Islet of Langerhans (tissue), 1 donor: ENCODE measurements at regions not wholly inside any gene's neighbourhood (a gene's known extent, or its start where the extent isn't known, plus 50 kb on each side); places are given as distances from the start of the nearest gene placed in this dataset.

Experiments used
- FAIRE-seq: peaks from one replicate; lab custom pipeline; 2011; peaks lifted over from hg19 to GRCh38; lab: Jason Lieb, UNC

DNA sequence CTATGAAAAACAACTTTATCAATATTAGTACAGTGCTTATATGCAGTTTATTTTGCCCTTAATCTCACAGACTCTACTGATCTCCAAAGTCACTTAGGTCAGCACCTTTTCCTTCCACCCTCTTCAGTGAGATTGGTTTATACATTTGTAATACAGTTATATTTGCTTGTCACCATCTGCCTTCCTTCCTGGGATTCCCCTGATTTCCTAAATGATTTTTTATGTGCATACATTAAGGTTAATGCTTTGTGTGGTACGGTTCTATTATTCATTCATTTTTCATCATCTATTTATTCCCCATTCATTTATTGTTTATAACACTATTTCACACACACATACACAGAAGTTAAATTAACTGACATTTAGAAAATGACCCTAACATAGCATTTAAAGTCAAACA is 419.8 kb upstream of the CDH11 start:
- no peak for FAIRE-seq

DNA sequence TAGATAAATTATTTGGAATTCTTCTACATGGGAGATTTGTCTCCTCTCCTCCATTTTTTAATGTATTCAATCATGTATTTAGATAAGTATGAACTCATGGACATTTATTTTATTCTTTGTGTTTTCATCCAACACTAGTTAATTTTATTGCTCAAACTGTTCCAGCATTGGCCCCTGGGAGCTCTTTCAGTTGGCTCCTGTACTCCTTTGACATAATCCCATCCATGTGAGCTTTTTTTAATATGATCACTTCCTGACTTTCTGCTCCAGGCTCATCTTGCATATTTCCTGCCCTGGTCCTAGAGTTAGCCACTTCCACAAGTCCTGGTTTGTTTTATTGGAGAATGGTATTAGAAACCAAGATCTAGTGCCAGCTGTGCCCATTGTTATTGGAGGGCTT is 419.0 kb upstream of the CDH11 start:
- no peak for FAIRE-seq

DNA sequence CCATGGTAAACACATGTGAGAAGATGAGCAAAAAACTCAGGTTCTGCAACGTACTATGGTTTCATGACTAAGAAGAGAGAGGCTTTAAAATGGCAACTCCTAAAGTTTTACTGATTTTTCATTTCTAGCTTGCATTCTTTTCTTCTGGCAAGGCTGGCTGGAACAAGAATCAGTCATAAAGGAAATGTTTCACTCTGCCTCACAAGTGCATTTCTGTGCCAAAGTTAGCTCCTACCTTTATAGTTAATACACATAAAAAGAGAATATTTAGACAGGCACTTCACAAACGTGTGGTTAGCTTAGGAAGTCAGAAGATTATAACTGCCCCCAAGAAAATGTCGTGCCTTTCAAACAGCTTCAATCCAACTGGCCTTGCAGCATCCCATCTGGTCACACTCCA is 417.1 kb upstream of the CDH11 start:
- FAIRE-seq, result no peak

DNA sequence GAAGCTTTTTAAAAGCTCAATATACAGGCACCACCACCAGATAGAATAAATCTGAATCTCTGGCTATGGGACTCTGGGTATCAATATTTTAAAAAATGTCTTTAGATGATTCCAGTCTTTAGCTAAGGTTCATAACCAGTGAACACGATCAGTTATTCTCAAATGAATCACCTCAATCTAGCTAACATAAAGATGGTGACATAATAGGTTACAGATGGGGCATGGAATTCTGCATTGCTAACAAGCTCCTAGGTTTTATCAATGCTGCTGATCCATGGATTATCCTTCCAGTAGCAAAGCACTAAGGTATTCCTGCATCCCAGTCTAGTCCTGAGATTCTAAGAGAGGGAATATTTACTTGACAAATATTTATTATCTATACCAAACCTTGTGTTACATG is 415.5 kb upstream of the CDH11 start:
- no peak for FAIRE-seq

DNA sequence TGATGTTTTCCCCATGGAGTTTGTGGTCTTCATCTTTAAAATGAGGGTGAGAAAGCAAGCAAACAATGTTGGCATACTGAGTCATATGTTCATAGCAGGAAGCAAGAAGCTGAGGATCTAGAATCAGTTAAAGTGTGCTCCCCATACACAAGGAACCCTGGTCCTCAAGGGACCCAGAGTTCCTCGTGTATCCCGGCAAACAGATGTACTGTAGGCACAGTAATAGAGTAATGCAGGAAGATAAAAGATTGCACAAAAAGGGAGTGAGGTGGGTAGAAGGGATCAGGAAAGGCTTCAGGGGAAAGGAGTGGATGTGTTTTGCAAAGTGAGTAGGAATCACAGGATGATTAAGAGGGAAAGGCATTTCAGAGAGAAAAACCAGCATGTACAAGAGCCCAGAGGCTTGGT is 412.3 kb upstream of the CDH11 start:
- FAIRE-seq, result no peak

DNA sequence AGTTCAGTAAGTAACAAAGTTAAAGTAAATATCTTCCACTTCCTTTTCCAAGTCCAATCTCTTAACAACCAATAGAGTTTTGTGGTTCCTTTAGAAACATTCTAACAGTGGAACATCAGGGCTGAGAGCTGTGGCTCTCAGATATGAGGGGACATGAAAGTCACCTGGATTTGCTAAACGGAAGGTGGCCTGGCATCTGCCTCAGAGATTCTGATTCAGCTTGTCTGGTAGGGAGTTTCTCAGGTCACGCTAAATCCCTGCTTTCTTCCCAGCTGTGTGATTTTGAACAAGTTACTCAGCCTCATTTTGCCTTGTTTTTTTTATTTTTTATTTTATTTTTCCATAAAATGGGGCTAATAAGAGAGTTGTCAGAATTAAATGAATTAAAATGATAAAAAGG is 411.0 kb upstream of the CDH11 start:
- no peak for FAIRE-seq

DNA sequence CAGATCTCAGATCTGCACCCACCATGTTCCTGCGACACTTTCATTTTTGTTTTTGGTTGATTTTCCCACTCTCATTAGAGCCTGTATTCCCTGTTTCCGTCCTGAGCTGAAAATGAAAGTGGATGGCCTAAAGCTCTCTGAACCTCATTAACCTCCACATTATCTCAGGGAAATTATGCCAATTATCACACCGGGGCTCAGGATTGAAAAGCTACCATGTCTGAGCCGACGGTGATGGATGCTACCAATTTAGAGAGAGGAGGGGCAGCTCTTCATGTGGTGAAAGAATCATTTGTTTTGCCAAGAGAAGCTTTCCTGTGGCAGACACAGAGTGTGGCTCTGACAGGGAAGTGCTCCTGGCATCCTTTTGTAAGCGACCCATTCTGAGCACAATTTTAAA is 410.4 kb upstream of the CDH11 start:
- FAIRE-seq, result no peak

DNA sequence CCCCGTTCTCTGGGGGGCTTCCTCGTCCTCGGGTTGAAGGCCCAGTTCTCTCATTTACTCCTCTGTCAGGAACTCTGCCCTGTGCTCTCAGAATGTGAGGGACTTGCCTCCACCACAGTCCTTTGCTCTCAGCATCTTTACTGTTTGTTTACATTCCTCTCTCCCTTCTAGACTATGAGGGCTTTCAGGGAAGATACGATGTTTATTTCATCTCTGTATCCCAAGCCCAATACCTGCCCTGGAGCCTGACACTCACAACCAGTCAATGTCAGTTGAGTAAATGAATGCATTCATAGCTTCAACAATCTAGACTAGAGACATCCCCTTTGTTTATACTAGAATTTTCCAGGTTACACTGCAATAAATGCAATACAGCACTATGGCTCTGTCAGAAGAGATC is 409.6 kb upstream of the CDH11 start:
- no peak for FAIRE-seq

DNA sequence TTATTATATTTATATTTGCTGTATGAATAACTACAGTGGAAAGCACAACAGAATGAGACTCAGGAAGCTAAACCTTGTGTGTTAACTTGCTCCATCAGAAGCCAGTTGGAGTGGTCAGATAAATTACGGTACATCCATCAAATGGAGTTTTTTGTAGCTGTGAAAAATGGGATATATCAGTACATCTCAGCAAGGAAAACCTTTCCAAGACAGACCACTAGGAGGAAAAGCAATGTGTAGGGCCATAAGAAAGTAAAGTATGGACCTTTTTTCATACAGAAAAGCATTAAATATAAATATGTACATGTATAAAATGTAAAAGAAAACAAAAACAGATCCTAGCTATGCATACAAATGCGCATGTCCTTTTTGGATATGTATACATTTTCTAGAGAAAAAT is 403.8 kb upstream of the CDH11 start:
- FAIRE-seq, result no peak

DNA sequence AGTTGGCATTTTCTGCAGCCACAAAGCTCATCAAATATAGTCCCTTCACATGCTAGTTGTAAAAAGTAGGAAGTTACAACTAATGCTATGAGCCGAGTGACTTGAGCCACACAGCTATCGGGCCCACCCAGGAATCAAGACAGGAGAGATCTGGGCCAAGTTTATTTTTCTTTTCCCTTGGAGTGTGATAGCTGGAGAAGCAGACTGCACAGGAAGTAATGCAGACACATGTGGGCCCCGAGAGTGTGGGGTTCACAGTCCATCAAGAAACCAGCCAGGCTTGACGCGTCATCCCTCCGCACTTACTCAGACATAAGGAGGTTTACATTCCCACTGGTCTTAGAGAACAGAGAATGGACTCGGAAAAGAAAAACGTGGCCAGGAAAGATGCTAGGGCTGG is 403.1 kb upstream of the CDH11 start:
- FAIRE-seq, result no peak

DNA sequence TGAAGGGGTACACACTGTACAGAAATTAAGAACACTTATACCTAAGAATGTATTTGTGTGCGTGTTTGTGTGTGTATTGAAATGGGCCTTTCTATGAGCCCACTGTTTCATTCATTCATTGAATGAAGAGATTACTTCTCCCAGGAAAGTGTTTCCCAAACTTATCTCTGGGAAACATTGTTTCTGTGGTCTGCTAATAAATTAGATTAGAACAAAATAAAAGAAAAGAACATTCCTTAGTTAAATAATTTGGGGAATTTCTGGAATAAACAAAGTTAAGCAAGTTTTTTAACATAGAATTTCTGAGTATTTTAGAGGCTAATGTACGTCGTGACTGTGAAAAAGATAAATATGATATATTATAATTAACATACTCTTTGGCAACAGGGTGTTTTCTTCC is 402.4 kb upstream of the CDH11 start:
- FAIRE-seq, result no peak

DNA sequence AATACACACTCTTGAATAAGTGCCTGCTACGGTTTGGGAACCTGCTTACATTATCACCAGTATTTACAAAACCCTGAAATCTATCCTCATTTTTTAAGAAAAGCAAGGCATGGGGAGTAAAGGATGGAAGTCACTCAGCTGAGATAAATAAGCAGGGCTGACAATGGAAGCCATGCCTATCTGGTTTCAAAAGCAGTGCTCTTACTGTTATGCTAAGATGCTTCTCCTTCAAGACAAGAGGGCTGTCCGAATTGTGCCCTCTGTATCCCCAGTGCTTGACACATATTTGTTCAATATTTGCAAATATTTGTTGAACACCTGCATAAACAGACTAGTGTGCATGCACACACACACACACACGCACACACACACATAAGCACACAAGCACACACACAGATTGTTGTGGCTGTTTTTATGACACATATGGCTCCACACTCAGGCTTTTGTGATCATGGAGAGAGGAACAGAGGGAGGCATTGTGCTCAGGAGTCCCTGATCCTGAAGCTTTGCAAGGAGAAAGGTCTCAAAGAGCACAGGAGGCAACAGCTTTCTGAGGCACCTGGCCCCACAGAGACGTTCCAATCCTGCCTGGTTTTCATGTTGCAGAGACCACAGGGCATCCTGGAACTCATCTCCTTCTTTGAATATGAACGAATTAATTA is 401.6 kb upstream of the CDH11 start:
- no peak for FAIRE-seq

DNA sequence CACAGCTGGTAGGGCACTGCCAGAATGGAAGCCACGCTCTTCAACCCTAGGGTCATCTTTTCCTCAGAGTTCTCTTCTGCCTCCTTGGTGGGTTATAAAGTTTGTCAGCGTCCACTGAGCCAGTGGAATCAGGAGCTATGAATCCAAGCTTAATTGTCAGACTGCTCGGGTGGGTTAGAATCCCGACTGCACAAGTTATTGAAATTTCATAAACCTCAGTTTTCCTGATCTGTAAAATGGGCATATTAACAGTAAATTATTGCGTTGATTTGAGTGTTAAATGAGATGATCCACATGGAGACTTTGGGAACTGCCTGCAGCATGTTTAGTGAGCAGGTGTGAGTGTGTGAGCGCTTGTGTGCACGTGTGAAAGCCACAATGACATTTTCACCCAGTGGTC is 400.5 kb upstream of the CDH11 start:
- no peak for FAIRE-seq

DNA sequence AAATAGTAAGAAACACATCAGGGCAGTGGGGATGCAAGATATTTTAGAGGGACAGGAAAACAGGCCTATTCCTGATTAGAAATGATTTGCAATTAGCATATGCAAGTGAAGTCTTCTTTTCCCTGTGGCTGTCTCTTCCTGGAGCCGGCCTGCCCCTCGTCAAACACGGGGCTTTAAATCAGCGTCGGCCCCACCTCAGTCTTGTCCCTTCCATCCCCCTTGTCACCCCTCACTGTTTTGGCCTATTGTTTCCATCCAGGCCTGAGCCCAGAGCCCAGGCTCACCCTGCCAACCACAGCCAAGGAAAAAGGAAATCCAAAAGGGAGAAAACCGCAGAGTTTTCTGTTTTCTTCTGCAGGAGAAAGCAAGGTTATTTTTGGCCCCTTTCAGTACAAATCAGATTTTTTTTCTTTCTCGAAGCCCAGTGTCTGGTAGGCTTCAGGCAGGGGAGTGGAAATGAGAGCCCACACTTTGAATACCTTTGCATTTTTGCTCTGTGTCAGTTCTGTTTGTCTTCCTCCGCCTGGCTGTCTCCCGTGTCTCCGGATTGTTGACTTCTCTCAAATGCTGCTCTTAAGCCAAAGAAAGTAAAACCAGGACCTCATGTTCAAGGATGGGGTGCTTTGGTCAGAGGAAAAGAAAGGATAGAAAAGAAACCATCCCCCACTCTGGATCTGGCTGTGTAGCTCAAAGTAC is 399.9 kb upstream of the CDH11 start:
- no peak for FAIRE-seq

DNA sequence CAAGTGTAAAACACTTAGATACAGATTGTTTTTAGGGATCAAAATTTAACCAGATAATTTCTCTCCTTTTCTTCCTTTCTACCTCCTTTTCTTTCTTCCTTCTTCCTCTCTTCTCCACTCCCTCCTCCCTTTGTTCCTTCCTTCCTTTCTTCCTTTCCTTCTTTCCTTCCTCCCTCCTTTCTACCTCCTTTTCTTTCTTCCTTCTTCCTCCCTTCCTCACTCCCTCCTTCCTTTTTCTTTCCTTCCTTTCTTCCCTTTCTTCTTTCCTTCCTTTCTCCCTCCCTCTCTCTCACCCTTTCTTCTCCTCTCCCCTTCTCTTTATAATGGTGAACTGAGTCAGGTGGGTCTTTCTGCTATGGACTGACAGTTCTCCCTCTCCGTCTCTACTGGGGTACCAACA is 397.5 kb upstream of the CDH11 start:
- FAIRE-seq, result no peak

DNA sequence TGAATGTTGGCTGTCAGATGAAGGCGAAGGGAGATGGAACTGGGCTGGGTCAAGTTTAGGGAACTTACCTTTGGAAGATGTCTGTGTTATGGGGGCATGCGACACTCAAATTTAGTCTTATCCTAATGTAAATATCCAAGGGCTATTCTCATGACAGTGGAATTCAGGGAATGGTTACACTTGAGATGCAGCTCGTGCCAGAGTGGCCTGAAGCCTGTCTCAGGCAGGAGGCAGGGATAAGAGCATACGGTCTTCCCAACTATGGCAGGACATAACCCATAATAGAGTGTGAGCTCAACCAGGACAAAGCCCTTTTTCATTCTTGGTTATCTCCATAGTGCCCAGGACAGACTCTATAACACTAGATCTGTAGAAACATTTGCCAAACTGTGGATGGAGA is 393.3 kb upstream of the CDH11 start:
- no peak for FAIRE-seq

DNA sequence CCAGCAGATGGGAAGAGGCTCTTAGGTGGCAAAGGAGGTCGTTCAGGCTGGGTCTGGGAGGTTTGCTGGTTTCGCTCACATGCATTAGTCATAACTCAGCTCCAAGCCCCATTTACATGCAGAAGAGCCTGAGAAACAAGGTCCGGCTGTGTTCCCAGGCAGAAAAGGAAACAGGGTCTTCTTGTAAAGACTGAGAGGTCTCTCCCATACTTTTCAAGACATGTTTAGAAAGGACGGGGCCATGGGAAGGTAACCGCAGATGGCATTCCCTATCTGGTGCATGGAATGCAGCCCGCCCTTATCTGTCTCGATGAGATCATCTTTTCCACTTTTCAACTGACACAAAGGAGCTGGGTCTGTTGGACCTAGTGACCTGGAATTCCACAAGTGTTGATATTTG is 389.0 kb upstream of the CDH11 start:
- FAIRE-seq, result no peak

DNA sequence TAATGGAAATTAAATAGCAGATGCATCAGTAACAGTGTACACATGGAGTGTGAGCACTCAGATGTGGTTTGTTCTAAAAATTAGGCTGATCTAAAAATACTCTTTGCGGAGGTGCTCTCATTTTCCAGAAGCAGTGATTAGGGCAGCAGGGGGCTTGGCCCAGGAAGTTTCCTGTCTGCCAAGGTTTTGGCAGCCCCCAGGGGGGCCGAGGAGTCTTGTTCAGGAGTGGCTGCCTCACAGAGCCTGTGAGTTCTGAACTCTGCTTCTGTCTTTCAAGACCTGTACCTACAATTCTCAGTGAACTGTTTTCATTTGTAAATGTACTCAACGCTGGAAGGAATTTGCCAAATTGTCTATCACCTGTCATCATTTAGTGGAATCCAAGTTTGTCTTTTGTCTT is 388.4 kb upstream of the CDH11 start:
- FAIRE-seq, result no peak

DNA sequence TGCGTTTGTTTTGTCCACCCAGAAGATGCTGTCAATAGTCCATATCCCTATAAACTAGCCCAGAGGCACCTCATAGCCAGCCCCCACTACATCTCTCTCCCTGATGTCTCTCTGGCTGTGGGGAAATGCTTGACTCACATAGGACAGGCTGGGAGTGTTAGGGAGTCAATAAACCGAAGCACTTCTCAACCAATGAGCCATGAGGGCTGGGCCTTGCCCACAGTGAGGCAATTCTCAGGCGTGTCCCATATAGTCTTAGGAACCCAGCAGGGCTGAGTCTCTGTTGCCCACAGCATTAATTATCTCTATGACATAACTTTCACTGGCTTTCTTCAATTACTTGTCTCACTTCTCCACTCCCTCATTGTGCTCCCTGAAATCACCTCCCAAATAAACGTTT is 387.3 kb upstream of the CDH11 start:
- FAIRE-seq, result no peak

DNA sequence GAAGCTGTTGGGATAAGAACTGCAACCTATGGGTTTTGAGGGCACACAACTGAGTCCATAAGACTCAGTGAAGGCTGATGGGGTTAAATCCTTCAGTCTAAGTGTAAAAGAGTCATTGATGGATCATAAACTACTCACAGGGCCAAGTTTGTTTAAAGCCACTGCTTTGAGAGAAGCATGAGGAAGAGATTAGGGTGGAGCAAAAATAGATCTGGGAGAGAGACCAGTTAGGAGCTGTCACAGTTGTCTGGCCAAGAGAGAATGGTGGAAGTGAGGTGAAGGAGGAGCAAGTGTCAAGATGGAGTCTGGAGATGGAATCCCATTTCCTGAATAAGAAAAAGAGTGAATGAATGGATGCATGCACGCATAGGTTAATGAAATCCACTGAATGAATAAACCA is 379.1 kb upstream of the CDH11 start:
- no peak for FAIRE-seq

DNA sequence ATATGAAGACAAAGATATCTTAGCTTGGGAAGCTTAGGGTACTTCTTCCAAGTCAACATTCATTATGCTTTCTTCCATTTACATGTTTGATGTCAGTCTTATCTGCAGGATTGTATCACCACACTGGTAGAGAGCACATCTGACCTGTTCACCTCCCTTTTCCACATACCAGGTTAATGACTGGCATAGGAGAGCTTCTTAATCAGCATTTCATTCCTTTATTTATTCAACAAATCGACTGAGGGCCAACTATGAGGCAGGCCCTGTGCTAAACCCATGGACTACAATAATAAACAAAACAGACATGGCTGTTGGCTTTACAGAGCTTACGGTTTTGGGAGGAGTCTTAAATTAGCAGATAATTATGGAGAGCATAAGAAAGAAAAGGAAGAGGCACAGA is 378.1 kb upstream of the CDH11 start:
- FAIRE-seq, result no peak

DNA sequence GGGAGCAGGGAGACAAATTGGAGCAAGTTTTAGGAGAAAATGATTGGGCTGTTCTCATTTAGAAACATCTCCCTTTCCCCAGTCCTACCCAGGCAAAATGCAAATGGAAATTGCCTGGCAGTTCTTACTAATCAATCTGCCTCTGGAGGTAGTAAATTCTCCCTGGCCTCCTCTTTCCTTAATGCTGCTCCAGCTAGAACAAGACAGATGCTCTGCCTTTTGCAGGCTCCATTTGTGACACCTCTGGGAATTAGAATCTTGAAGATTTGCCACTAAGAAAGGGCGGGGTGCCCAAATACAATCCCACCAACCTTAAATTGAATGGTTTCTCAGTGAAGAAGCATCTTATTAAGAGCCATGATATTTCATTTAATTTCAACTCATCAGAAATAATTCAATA is 377.7 kb upstream of the CDH11 start:
- FAIRE-seq, result no peak

DNA sequence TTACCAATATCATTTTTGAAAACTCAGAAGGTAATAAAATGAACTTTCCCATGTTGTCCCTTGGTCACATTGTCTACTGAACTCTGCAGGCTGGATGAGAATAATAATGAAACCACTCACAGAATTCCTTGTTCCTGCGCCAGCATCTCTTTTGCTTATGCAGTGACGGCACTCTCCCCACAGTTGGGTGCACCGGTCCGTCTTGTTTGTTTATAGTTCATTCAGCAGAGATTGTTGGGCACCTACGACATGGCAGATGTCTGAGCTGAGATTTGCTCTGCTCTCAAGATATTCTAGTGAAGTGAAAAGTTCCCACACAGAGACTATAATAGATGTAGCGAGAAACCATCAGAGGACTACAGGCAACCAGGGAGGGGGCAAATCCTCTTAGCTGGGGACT is 375.7 kb upstream of the CDH11 start:
- no peak for FAIRE-seq

DNA sequence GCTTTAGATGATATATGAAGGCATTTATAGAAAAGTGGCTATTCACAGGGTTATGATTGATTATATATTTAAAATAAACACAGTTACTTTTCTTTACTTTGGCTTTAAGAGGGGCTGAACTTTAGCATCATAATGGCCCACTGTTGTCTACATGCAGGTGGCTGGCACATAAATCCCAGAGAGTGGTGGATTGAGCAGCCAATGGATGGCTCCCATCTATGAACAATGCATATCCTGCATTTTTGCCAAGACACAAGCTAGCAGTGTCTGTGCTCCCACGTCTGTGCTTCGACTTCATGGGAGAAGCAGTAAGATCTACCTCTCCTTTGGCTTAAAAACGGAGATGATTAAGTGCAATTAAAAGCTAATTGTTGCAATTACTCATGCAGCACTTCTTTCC is 373.2 kb upstream of the CDH11 start:
- FAIRE-seq, result no peak

DNA sequence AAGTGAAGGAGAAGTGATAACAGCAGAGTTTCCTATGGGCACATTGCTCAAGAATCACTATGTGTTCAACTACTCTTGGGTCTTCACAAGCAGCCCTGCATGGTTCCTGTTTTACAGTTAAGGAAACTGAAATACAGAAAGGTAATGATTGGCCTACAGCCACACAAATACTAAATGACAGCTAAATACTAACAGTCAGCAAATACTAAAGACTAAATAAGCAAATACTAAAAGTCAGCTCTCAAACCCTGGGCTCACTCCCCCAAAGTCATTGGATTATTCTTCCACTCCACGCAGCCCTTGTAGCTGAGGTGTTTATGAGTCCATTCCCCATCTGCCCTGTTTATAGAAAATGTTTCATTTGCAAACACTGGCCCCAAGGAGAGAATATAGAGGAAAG is 372.7 kb upstream of the CDH11 start:
- FAIRE-seq, result no peak
